ENCODE measurements at regions not wholly inside any gene's neighbourhood (a gene's known extent, or its start where the extent isn't known, plus 50 kb on each side); places are given as distances from the start of the nearest gene placed in this dataset.

DNA sequence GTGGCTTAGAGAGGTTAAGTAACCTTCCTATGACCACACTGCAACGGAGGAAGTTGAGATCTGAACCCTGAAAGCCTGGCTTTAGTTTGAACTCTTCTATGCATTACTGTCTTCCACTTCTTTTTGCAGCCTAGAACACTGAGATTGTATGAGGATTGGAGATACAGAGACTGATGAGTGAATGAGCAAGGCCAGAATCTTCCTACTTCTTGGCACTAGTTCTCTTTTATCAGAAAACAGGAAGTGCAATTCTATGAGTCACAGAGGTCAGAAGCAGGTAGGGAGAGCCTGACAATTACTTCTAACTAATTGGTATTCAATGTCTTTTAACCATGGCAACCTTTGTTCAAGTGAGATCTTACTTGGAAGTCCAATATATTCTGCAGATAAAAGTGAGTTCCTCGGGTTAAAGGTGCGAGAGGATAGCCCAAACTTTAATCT, 219.0 kb downstream of the SHQ1 start:
- Histone ChIP-seq H3K4me2 (ENCODE audit: insufficient read depth, low read length) (no peak overlapping the region), H3K27ac (ENCODE audit: insufficient read depth, low read depth, low read length) (no peak overlapping the region), H3K4me1 (ENCODE audit: control insufficient read depth, extremely low read depth, insufficient read depth, low read length) (no peaks in the 10 kb centered on the region), H2AFZ (ENCODE audit: low read depth, low read length) (no peak overlapping the region), H3K9me1 (replicated peaks; ENCODE audit: control insufficient read depth, extremely low read depth, insufficient read depth, low read length) (no peaks in the 10 kb centered on the region), H3K79me2 (ENCODE audit: control insufficient read depth, insufficient read depth, low read length) (no peaks in the 10 kb centered on the region), H4K20me1 (replicated peaks; ENCODE audit: control insufficient read depth, extremely low read depth, insufficient read depth, low read length) (no peaks in the 10 kb centered on the region), H3K9me3 (replicated peaks; ENCODE audit: control insufficient read depth, insufficient read depth, low read length) (no peaks in the 10 kb centered on the region), H3K4me3 (replicated peaks in 1 of 3; ENCODE audit: insufficient read depth in 1 of 3, low read depth in 1 of 3, low read length in 3 of 3) (no peak overlapping the region), H3K9ac (replicated peaks; ENCODE audit: extremely low read depth, insufficient read depth, low read length) (no peak overlapping the region), H3K27me3 (ENCODE audit: control insufficient read depth in 2 of 2, insufficient read depth in 2 of 2, low read length in 2 of 2) (no peaks in the 10 kb centered on the region), H3K36me3 (ENCODE audit: control insufficient read depth in 2 of 2, extremely low read depth in 1 of 2, insufficient read depth in 2 of 2, low read length in 2 of 2) (no peaks in the 10 kb centered on the region)
- CTCF ChIA-PET = interaction anchor here (2.0 kb wide), 1 partner anchor 37 kb away, joined by 8 read pairs; no protein-coding TSS in a partner anchor
- intact Hi-C loops (cut with micrococcal nuclease) = no loop called here
- no TSS peak for BruUV-seq (replicated peaks)
- DNase-seq (ENCODE audit: low read depth, low spot score) (no peak), FAIRE-seq (no peak)
- POLR2A ChIA-PET = no interaction called here
- dilution Hi-C loops (cut with MboI; ENCODE audit: extremely low pct_ligation_motif_present, low sequenced_read_pairs) = no loop called here
- TF ChIP-seq GATA2 (IDR thresholded peaks at IDR 0.05; ENCODE audit: insufficient read depth, insufficient read length, low read depth, low read length) = no peak
- TF ChIP-seq CTCF (IDR thresholded peaks at IDR 0.05; ENCODE audit: extremely low read depth in 1 of 2, insufficient read depth in 1 of 2, low read depth in 1 of 2, low read length in 2 of 2) = no peak
- TF ChIP-seq MYC (IDR thresholded peaks at IDR 0.05; ENCODE audit: low read depth, low read length) = no peak

- ChIA-PET POLR2A (no interaction called here), CTCF (no interaction called here)
- BruUV-seq (replicated peaks) = no TSS peak
- FAIRE-seq (no peak), DNase-seq (ENCODE audit: low read depth, low spot score) (no peak)
- Histone ChIP-seq H3K4me3 (replicated peaks in 1 of 3; ENCODE audit: insufficient read depth in 1 of 3, low read depth in 1 of 3, low read length in 3 of 3) (no peak overlapping the region), H3K79me2 (ENCODE audit: control insufficient read depth, insufficient read depth, low read length) (no peaks in the 10 kb centered on the region), H3K9me1 (replicated peaks; ENCODE audit: control insufficient read depth, extremely low read depth, insufficient read depth, low read length) (no peaks in the 10 kb centered on the region), H3K4me1 (ENCODE audit: control insufficient read depth, extremely low read depth, insufficient read depth, low read length) (no peaks in the 10 kb centered on the region), H3K27ac (ENCODE audit: insufficient read depth, low read depth, low read length) (no peak overlapping the region), H3K36me3 (ENCODE audit: control insufficient read depth in 2 of 2, extremely low read depth in 1 of 2, insufficient read depth in 2 of 2, low read length in 2 of 2) (no peaks in the 10 kb centered on the region), H4K20me1 (replicated peaks; ENCODE audit: control insufficient read depth, extremely low read depth, insufficient read depth, low read length) (no peaks in the 10 kb centered on the region), H3K4me2 (ENCODE audit: insufficient read depth, low read length) (no peak overlapping the region), H3K9me3 (replicated peaks; ENCODE audit: control insufficient read depth, insufficient read depth, low read length) (no peaks in the 10 kb centered on the region), H3K9ac (replicated peaks; ENCODE audit: extremely low read depth, insufficient read depth, low read length) (no peak overlapping the region), H3K27me3 (ENCODE audit: control insufficient read depth in 2 of 2, insufficient read depth in 2 of 2, low read length in 2 of 2) (no peaks in the 10 kb centered on the region), H2AFZ (ENCODE audit: low read depth, low read length) (no peak overlapping the region)
- TF ChIP-seq POLR2A (IDR thresholded peaks at IDR 0.05; ENCODE audit: low read depth, low read length) (no peak), GATA2 (IDR thresholded peaks at IDR 0.05; ENCODE audit: insufficient read depth, insufficient read length, low read depth, low read length) (no peak), JUN (IDR thresholded peaks at IDR 0.05; ENCODE audit: borderline replicate concordance, insufficient read depth, insufficient read length, low read depth) (no peak), FOS (IDR thresholded peaks at IDR 0.05; ENCODE audit: borderline replicate concordance, insufficient read depth, low read length) (no peak), POLR2AphosphoS5 (IDR thresholded peaks at IDR 0.05; ENCODE audit: insufficient read depth, low read depth, low read length) (no peak), CTCF (IDR thresholded peaks at IDR 0.05; ENCODE audit: extremely low read depth in 1 of 2, insufficient read depth in 1 of 2, low read depth in 1 of 2, low read length in 2 of 2) (no peak), EZH2 (IDR thresholded peaks at IDR 0.05; ENCODE audit: borderline replicate concordance, low read depth, low read length, severe bottlenecking) (no peak), MYC (IDR thresholded peaks at IDR 0.05; ENCODE audit: low read depth, low read length) (no peak), MAX (IDR thresholded peaks at IDR 0.05; ENCODE audit: insufficient read depth, insufficient read length) (no peak)
- intact Hi-C loops (cut with micrococcal nuclease) (no loop called here), dilution Hi-C loops (cut with MboI; ENCODE audit: extremely low pct_ligation_motif_present, low sequenced_read_pairs) (no loop called here)
These were observed 220.2 kb downstream of the SHQ1 start for GRCh38 chr3:72628065-72628464.

Measured in endothelial cell of umbilical vein (primary cell).